ENCODE measurements at regions not wholly inside any gene's neighbourhood (a gene's known extent, or its start where the extent isn't known, plus 50 kb on each side); places are given as distances from the start of the nearest gene placed in this dataset.

- no peak overlapping the region for H2AFZ ChIP-seq (replicated peaks)
- H3K27me3 ChIP-seq, result no peaks in the 10 kb centered on the region
- no peaks in the 10 kb centered on the region for H4K20me1 ChIP-seq (ENCODE audit: low read depth)
- no peak overlapping the region for H3K27ac ChIP-seq
- no peak overlapping the region for H3K4me2 ChIP-seq
- H3K79me2 ChIP-seq (ENCODE audit: low read depth), result no peaks in the 10 kb centered on the region
- H3F3A ChIP-seq (ENCODE audit: low read depth), result no peaks in the 10 kb centered on the region
- Mint-ChIP-seq H3K36me3 (no peaks in the 10 kb centered on the region), H3K27me3 (ENCODE audit: insufficient read depth, low read depth) (no peaks in the 10 kb centered on the region), H3K9me3 (no peaks in the 10 kb centered on the region), H3K27ac (no peak overlapping the region), H3K4me3 (no peak overlapping the region), H3K4me1 (peaks cover 5% of the 10 kb centered on the region)
- DNase-seq (ENCODE audit: low spot score), result no peak
- TF ChIP-seq EZH2 (IDR thresholded peaks at IDR 0.05), result no peak
- no peak for TF ChIP-seq EZH2phosphoT487 (IDR thresholded peaks at IDR 0.05)
- TF ChIP-seq CTCF (IDR thresholded peaks at IDR 0.05), result no peak
- no peak overlapping the region for H3K4me3 ChIP-seq
- no peaks in the 10 kb centered on the region for H3K36me3 ChIP-seq
- H3K4me1 ChIP-seq, result no peaks in the 10 kb centered on the region
- H3K9ac ChIP-seq, result no peak overlapping the region
- no peaks in the 10 kb centered on the region for H3K9me3 ChIP-seq (ENCODE audit: low read depth)
Measured at GRCh38 chr11:104588970-104589369, 309.3 kb downstream of the CASP12 start.

GRCh38 chr11:104588446-104588845, 309.8 kb downstream of the CASP12 start:
- H3K79me2 ChIP-seq (ENCODE audit: low read depth), result no peaks in the 10 kb centered on the region
- H3K27me3 ChIP-seq, result no peaks in the 10 kb centered on the region
- no peak overlapping the region for H3K9ac ChIP-seq
- H3K4me3 ChIP-seq, result no peak overlapping the region
- TF ChIP-seq EZH2phosphoT487 (IDR thresholded peaks at IDR 0.05) (no peak), CTCF (IDR thresholded peaks at IDR 0.05) (no peak), EZH2 (IDR thresholded peaks at IDR 0.05) (no peak)
- Mint-ChIP-seq H3K27me3 (ENCODE audit: insufficient read depth, low read depth) (peaks cover 3% of the 10 kb centered on the region), H3K4me3 (no peak overlapping the region), H3K9me3 (no peaks in the 10 kb centered on the region), H3K27ac (no peak overlapping the region), H3K4me1 (peaks cover 5% of the 10 kb centered on the region), H3K36me3 (no peaks in the 10 kb centered on the region)
- no peak overlapping the region for H3K4me2 ChIP-seq
- H3K36me3 ChIP-seq, result no peaks in the 10 kb centered on the region
- H3K27ac ChIP-seq, result no peak overlapping the region
- H3K9me3 ChIP-seq (ENCODE audit: low read depth), result no peaks in the 10 kb centered on the region
- H2AFZ ChIP-seq (replicated peaks), result no peak overlapping the region
- H3F3A ChIP-seq (ENCODE audit: low read depth), result no peaks in the 10 kb centered on the region
- no peaks in the 10 kb centered on the region for H4K20me1 ChIP-seq (ENCODE audit: low read depth)
- no peak for DNase-seq (ENCODE audit: low spot score)
- no peaks in the 10 kb centered on the region for H3K4me1 ChIP-seq

- TF ChIP-seq EZH2phosphoT487 (IDR thresholded peaks at IDR 0.05) (no peak), CTCF (IDR thresholded peaks at IDR 0.05) (no peak), EZH2 (IDR thresholded peaks at IDR 0.05) (no peak)
- no peak overlapping the region for H3K27ac Mint-ChIP-seq
- DNase-seq (ENCODE audit: low spot score), result no peak
Measured at GRCh38 chr11:104584823-104585222, 313.4 kb downstream of the CASP12 start.

More at GRCh38 chr11:104584823-104585222, 313.4 kb downstream of the CASP12 start:
- H3K4me1 Mint-ChIP-seq, result peaks cover 15% of the 10 kb centered on the region
- no peaks in the 10 kb centered on the region for H3K9me3 ChIP-seq (ENCODE audit: low read depth)
- H3K4me1 ChIP-seq, result peaks cover 23% of the 10 kb centered on the region
- no peaks in the 10 kb centered on the region for H3K9me3 Mint-ChIP-seq
- no peak overlapping the region for H3K4me3 ChIP-seq
- H3K27me3 Mint-ChIP-seq (ENCODE audit: insufficient read depth, low read depth), result peaks cover 3% of the 10 kb centered on the region
- no peaks in the 10 kb centered on the region for H3K79me2 ChIP-seq (ENCODE audit: low read depth)
- H2AFZ ChIP-seq (replicated peaks), result no peak overlapping the region
- no peaks in the 10 kb centered on the region for H3K27me3 ChIP-seq
- no peak overlapping the region for H3K27ac ChIP-seq
- H3K36me3 ChIP-seq, result no peaks in the 10 kb centered on the region
- no peak overlapping the region for H3K4me2 ChIP-seq
- H4K20me1 ChIP-seq (ENCODE audit: low read depth), result no peaks in the 10 kb centered on the region
- H3K9ac ChIP-seq, result no peak overlapping the region
- H3F3A ChIP-seq (ENCODE audit: low read depth), result no peaks in the 10 kb centered on the region
- no peak overlapping the region for H3K4me3 Mint-ChIP-seq
- H3K36me3 Mint-ChIP-seq, result no peaks in the 10 kb centered on the region
